ENCODE measurements at regions not wholly inside any gene's neighbourhood (a gene's known extent, or its start where the extent isn't known, plus 50 kb on each side); places are given as distances from the start of the nearest gene placed in this dataset.

DNA sequence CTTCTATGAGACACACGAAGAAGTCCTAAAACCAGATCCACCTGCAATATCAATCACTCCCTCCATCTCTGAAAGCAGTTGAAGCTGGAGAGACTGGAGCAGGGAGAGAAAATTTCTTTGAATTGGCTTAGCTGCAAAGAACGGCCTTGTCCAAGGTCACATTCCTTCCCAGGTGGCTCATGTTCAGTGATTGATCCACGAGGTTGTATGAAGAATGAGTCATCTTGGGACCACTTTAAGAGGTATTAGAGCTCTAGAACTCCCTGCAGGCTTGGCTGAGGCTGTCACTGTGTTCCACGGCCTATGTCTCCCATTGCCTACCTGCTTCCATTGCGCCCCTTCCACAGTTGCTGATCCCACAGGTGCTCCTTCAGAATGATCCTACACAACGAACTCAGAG lies 68.2 kb downstream of the HMHB1 start (continued):
- TF ChIP-seq, protein P1, sequence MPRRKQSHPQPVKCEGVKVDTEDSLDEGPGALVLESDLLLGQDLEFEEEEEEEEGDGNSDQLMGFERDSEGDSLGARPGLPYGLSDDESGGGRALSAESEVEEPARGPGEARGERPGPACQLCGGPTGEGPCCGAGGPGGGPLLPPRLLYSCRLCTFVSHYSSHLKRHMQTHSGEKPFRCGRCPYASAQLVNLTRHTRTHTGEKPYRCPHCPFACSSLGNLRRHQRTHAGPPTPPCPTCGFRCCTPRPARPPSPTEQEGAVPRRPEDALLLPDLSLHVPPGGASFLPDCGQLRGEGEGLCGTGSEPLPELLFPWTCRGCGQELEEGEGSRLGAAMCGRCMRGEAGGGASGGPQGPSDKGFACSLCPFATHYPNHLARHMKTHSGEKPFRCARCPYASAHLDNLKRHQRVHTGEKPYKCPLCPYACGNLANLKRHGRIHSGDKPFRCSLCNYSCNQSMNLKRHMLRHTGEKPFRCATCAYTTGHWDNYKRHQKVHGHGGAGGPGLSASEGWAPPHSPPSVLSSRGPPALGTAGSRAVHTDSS (tag by site-specific recombination; IDR thresholded peaks at IDR 0.05) = no peak
- TF ChIP-seq ZNF529 (tag by site-specific recombination; IDR thresholded peaks at IDR 0.05; ENCODE audit: insufficient replicate concordance) (no peak), REPIN1 (tag by site-specific recombination; IDR thresholded peaks at IDR 0.05; ENCODE audit: low read depth) (no peak), ZNF302 (tag by site-specific recombination; IDR thresholded peaks at IDR 0.05; ENCODE audit: low read depth) (no peak), ZNF791 (tag by site-specific recombination; IDR thresholded peaks at IDR 0.05) (no peak), KLF1 (tag by site-specific recombination; IDR thresholded peaks at IDR 0.05) (no peak), ZNF280D (tag by site-specific recombination; IDR thresholded peaks at IDR 0.05) (no peak), ZNF10 (tag by site-specific recombination; IDR thresholded peaks at IDR 0.05) (no peak), TRIM28 (IDR thresholded peaks at IDR 0.05; ENCODE audit: borderline replicate concordance, low read length) (no peak), ZNF596 (tag by site-specific recombination; IDR thresholded peaks at IDR 0.05) (no peak), CTCF (tag by site-specific recombination; IDR thresholded peaks at IDR 0.05) (no peak), ZEB2 (tag by site-specific recombination; IDR thresholded peaks at IDR 0.05) (no peak), OVOL3 (tag by site-specific recombination; IDR thresholded peaks at IDR 0.05) (no peak), ZNF629 (tag by site-specific recombination; IDR thresholded peaks at IDR 0.05) (no peak), ZNF292 (tag by site-specific recombination; IDR thresholded peaks at IDR 0.05; ENCODE audit: borderline replicate concordance, low read depth) (no peak), FEZF1 (tag by site-specific recombination; IDR thresholded peaks at IDR 0.05) (no peak)

- ChIA-PET POLR2A (no interaction called here), CTCF (no interaction called here)
- no peaks in the 10 kb centered on the region for H3K9me3 ChIP-seq (ENCODE audit: control insufficient read depth, insufficient read depth, low read depth, low read length)
- TF ChIP-seq, protein P2, sequence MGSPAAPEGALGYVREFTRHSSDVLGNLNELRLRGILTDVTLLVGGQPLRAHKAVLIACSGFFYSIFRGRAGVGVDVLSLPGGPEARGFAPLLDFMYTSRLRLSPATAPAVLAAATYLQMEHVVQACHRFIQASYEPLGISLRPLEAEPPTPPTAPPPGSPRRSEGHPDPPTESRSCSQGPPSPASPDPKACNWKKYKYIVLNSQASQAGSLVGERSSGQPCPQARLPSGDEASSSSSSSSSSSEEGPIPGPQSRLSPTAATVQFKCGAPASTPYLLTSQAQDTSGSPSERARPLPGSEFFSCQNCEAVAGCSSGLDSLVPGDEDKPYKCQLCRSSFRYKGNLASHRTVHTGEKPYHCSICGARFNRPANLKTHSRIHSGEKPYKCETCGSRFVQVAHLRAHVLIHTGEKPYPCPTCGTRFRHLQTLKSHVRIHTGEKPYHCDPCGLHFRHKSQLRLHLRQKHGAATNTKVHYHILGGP (tag by site-specific recombination; IDR thresholded peaks at IDR 0.05) = peak; percentile 73
- no peak for TF ChIP-seq ZNF132 (tag by site-specific recombination; IDR thresholded peaks at IDR 0.05; ENCODE audit: borderline replicate concordance)
- TF ChIP-seq GLI4 (tag by site-specific recombination; IDR thresholded peaks at IDR 0.05) = no peak
- TF ChIP-seq, protein P3, sequence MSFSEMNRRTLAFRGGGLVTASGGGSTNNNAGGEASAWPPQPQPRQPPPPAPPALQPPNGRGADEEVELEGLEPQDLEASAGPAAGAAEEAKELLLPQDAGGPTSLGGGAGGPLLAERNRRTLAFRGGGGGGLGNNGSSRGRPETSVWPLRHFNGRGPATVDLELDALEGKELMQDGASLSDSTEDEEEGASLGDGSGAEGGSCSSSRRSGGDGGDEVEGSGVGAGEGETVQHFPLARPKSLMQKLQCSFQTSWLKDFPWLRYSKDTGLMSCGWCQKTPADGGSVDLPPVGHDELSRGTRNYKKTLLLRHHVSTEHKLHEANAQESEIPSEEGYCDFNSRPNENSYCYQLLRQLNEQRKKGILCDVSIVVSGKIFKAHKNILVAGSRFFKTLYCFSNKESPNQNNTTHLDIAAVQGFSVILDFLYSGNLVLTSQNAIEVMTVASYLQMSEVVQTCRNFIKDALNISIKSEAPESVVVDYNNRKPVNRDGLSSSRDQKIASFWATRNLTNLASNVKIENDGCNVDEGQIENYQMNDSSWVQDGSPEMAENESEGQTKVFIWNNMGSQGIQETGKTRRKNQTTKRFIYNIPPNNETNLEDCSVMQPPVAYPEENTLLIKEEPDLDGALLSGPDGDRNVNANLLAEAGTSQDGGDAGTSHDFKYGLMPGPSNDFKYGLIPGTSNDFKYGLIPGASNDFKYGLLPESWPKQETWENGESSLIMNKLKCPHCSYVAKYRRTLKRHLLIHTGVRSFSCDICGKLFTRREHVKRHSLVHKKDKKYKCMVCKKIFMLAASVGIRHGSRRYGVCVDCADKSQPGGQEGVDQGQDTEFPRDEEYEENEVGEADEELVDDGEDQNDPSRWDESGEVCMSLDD (tag by site-specific recombination; IDR thresholded peaks at IDR 0.05) = 0 out of 2 replicates have a peak, but pooled peaks have one; percentile 14
- peak; percentile 44; the same call in 1 of the 2 replicates for TF ChIP-seq ZBTB17 (tag by site-specific recombination; IDR thresholded peaks at IDR 0.05)
- TF ChIP-seq ZNF518A (tag by site-specific recombination; conservative IDR thresholded peaks at IDR 0.05; ENCODE audit: low read depth) = peak; percentile 48
- peak; percentile 45; the same call in 1 of the 2 replicates for TF ChIP-seq ZNF548 (tag by site-specific recombination; IDR thresholded peaks at IDR 0.05)
Measured at GRCh38 chr5:143882520-143882919, 70.6 kb downstream of the HMHB1 start.

More at GRCh38 chr5:143882520-143882919, 70.6 kb downstream of the HMHB1 start:
- Histone ChIP-seq H3K4me3 (ENCODE audit: low read depth, low read length) (no peak overlapping the region), H3K36me3 (ENCODE audit: control insufficient read depth in 2 of 2, insufficient read depth in 1 of 2, low read length in 2 of 2) (no peaks in the 10 kb centered on the region), H3K4me1 (ENCODE audit: control insufficient read depth, insufficient read depth, low read length) (peaks cover 3% of the 10 kb centered on the region), H3K27ac (ENCODE audit: extremely low read depth, low read depth, low read length) (no peak overlapping the region)
